Stimulated activated CD8-positive, alpha-beta memory T cell treated with anti-CD3 and anti-CD28 coated beads, Interleukin-12 subunit alpha, Interleukin-12 subunit beta, amount 100 ng/mL, for 24 hours (primary cell): ENCODE measurements at regions not wholly inside any gene's neighbourhood (a gene's known extent, or its start where the extent isn't known, plus 50 kb on each side); places are given as distances from the start of the nearest gene placed in this dataset.
"Not testable (repeated sequence)": the region's sequence is repeated elsewhere in the genome, so short reads cannot be mapped to it uniquely, and the experiment has no call there.

ENCODE experiments used
- DNase-seq: peaks from one replicate; pipeline ENCODE4 v3.0.0-alpha.2; 2020; ENCODE audit errors: extremely low read depth

DNA sequence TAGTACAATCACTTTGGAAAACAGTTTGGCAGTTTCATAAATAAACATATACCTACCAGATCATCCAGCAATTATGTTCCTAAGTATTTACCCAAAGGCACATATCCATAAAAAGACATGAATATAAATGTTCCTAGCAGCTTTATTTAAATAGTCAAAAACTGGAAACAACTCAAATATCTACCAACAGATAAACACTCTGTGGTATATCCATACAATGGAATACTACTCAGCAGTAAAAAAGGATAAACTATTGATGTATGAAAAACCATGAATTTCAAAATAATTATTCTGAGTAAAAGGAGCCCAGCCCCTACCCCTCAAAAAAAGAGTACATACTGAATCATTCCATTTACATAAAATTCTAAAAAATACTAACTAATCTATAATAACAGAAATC is 232.7 kb upstream of the SLC30A5 start:
- DNase-seq: no peak

DNA sequence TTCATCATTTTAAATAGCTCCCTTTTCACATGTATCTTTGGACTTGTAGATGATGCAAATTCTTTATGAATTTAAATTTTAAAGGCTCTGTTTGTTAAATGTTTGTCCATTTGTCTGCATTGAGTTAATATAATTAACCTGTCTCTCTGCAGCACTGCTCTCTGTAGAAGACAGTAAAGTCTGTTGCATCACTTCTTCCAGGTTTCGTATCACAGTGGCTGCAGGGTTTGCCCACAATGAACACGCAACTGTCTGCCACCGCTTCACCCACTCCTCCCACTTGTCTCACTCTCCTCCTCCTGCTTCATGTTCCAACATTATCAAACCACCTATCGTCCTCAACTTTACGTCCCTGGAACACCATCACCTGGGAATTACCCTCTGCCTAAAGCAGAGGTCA is 231.3 kb upstream of the SLC30A5 start:
- DNase-seq: no peak

DNA sequence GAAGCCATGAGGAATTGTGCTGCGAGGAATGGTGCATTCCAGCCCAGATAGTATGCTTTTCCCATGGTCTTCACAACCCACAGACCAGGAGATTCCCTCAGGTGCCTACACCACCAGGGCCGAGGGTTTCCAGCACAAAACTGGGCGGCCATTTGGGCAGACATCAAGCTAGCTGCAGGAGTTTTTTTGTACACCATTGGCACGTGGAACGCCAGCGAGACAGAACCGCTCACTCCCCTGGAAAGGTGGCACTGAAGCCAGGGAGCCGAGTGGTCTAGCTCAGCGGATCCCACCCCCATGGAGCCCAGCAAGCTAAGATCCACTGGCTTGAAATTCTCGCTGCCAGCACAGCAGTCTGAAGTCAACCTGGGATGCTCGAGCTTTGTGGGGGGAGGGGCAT is 228.6 kb upstream of the SLC30A5 start:
- not testable (repeated sequence) for DNase-seq

DNA sequence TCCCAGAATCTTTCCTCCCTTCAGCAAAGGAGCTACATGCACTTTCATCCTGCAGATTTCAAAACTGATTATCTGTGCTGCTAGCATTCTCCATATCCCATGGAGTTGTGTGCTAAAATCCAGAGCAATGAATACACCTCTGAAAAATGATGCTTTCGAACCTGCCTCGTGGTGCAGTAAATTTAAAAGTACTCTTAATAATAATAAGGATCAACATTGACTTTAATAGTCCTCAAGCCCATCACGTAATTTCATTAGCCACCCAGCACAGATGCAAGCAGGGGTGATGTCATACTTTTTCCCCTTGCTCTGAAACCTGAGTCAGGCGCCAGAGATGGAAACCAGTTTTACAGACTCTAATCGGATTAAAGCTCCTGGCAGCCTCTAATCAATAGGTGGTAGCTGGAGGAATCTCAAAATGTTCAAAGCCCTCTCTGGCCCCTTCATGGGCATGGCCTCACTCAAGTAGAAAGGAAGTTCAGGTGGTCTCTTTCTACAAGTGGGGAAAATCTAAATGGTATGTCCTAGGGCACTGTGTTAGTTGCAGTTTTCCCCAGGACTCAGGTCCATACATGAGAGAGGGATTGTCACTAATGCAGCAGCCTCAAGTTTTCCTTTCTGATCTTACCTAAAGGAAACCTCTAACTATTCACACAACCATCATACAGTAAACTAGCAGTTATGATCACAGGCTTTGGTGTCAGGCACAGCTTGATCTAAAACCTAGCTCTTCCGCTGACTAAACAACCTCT is 221.6 kb upstream of the SLC30A5 start:
- DNase-seq: no peak

DNA sequence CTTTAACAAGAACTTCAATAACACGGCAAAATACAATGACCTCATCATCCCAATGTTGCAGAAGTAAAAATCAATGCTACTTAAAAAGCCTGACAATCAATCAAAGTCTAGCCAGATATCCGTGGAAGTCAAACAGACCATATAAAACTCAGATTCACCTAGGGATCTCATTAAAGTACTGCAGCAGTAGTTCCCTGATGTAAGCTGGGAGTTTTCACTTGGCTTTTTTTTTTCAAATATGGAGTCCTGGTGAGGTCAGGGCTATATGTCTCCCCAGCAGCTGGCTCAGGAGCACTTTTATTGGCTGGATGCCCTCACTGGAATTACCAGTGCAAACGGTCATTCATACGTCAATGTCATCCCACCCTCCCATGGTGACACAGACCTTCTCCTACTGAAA is 220.6 kb upstream of the SLC30A5 start:
- no peak for DNase-seq

DNA sequence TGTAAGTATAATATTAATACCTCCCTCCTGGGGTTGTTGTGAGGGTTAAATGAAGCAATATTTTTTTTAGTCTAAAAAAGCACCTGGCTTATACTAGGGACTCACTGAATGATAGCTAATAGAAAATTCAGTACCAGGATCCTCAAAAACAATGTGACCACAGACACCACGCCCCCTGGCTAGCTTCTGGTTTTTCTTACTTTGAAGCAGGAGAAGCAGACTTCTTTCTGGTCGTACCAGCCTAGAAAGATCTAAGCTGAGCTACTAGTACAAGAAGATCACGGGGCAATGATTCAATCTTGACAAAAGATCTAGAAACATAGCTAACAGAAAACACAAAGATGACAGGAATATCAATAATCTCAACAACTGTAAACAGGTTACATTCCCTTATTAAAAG is 218.5 kb upstream of the SLC30A5 start:
- DNase-seq: no peak

DNA sequence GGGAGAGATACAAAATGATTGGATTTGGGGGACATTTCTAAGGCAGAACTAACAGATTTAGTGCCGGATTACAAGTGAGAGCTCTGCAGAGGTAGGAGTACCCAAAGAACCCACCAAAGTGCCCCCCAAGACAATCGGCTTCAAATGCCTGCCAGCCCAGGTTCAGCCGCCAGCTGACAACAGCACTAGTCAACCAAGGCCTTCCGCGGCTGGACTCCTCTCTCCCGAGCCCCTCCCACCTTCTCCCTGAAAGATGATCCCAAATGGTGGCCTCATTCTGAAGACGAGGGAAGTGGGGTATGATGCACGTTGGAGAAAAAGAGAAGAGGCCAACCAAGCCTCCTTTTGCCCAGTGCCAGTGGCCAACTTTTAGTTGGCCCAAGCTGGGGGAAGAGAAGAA is 210.4 kb upstream of the SLC30A5 start:
- no peak for DNase-seq

DNA sequence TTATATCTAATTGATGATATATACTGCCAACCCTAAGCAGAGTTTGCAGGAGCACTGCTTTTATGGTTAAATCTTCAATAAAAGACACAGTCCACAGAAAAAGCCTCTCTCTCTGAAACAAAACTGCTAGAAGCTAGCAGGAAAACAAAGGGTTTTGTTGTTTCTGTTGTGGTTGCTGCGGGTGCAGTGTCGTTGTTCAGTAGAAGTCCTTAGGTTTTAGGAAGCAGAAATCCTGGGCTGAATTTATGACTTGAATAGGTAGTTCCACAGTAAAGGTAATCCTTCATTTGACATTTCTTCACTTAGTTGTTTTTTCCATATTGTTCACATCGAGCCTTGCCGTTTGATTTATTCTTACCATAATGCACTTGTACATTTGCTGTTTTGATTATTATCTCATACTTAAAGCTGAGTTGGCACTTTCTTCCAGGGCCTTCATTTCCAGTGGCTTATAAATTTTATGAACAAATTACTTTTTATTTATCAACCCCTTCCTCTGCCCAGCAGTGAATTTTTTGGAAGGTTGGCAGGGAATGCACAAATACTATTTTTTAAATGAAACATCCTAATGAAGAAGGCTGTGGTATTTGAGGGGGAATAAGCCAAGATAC is 209.6 kb upstream of the SLC30A5 start:
- DNase-seq: no peak

DNA sequence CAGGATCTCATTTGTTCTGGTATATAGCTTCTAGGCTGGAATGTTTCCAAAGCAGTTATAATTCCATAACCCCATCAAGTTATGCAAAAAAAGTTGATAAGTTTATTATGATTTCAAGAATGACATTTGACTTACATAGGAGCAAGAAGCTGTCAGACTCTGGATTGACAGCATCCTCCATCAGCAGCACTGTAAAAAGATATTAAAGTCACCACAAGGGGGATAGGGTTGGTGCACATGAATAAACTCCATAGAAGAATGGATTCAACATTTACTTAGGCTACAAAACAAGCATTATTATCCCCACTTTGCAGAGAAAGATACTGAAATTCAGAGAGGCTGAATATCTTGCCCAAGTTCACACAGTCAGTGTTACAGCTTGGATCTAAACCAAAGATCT is 208.9 kb upstream of the SLC30A5 start:
- DNase-seq: no peak

DNA sequence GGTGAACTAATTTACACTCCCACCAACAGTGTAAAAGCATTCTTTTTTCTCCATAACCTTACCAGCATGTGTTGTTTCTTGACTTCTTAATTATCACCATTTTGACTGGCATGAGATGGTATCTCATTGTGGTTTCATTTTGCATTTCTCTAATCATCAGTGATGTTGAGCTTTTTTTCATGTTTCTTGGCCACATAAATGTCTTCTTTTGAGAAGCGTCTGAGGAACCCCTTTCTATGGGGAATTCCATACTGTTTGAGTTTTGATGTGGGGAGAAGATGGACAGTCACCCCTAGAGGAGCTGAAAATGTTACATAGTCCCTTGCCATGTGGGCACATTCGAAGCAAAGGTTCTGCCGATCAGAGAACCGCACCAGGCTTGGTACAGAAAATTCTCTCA is 207.0 kb upstream of the SLC30A5 start:
- DNase-seq: no peak

DNA sequence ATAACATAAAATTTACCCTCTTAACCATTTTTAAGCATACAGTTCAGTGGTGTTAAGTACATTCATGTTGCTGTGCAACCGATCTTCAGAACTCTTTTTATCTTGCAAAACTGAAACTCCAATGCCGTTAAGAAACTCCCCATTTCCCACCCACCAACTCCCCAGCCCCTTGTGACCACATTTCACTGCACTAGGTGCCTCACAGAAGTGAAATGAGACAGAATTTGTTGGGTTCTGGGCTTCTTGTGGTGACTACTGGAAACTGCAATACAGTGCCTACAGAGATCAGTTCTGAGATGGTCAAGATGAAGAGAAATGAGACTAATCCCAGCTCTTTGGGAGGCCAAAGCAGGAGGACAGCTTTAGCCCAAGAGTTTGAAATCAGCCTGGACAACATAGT is 202.1 kb upstream of the SLC30A5 start:
- DNase-seq: no peak

DNA sequence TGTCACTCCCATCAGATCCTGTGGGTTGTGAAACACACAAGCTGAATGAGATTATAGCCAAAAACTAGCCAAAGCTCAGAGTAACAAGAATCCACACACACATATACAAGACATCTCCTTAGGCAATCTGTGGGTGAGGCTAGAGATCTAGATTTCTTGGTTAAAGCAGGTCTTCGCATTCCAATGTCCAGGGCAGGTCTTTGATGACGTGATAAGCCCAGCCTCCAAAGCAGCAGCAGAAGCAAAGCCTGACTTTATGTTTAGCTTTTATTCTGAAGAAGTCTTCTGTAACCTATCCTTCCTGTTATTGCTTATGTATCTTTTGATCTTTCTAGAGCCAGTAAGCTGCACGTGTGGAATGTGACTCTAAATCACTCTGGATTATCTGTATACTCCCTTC is 199.1 kb upstream of the SLC30A5 start:
- DNase-seq: no peak

DNA sequence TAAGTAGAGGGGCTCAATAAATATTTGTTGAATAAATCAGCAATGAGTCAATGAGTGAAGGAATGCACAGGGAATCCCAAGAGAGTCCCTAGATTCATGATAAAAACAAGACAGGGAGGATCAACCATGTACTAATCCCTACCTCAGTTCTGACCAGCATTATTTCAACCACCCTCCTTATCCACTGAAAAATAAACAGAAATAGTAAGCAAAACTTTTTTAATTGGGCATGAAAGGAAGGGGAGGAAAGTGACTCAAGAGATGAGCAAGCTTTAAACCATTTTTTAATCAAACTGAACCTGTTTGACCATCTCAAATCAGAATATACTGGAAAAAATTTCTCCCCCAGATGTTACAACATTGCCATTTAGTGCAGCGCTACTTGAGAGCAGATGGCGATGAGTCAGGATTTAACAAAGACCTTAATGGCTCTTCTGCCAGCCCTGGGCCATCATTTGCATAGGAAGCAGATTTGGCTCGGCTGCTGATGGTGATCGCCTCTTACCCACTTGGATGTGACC is 194.8 kb upstream of the SLC30A5 start:
- DNase-seq: no peak

DNA sequence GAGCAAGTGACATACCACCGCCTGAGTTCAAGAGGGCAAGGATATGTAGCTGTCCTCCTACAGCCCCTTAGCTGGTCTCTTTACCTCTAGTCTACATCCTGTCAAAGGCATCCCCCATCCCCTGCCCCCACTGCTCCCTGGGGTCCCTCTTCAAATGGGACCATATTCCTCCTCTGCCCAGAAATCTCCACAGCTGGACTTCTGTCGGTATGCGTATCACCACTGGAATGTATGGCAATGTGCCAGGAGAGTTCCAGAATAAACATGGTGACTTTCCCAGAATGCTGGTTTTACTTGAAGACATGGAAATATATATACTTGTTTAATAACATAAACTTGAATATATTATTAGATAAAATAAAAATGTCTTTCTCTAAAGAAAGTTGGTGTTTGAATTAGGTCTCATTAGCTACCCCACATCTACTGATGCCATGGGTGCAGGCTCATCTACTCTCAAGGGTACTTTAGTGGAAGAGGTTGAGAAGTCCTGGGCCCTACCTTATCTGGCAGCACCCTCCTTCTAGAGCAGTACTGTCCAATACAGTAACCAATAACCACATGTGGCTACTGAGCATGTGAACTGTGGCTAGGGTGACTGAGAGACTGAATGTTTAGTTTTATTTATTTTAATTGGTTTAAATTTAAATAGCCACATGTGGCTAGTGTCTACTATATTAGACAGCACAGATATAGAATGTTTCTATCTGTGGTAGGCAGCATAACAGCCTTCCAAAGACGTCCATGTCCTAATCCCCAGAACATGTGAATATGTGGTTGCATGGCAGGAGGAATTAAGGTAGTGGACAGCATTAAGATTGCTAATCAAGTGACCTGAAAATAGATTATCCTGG is 181.7 kb upstream of the SLC30A5 start:
- no peak for DNase-seq

DNA sequence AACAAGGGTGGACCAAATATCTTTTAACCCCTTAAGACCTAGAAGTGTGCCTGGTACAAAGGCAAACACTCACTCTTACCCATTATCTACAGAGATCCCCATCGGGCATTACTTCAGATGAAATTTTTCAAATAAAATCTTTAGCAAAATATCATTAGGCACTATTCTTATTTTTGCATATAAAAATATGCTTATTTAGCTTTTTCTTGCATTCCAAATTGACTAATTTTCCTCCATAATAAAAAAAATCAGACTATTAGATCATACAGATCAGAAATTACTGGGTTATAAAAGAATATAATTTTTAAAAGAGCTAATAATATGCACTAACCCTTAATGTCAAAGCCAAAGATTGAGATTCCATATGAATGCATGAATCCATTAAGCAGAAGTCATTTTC is 178.7 kb upstream of the SLC30A5 start:
- no peak for DNase-seq

DNA sequence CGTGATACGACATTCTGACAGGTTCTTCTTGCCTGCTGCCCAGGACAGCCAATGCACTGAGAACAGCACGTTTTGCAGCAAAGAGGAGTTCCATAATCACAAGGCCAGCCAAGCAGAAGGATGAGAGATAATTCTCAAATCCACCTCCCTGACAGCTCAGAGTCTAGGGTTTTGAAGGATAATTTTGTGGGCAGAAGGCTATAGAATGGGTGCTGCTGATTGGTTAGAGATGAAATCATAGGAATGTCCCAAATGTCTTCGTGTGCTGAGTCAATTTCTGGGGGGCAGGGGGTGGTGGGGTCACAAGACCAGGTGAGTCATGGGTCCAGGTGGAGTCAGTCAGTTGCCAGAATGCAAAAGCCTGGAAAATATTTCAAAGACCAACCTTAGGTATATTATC is 175.5 kb upstream of the SLC30A5 start:
- no peak for DNase-seq

DNA sequence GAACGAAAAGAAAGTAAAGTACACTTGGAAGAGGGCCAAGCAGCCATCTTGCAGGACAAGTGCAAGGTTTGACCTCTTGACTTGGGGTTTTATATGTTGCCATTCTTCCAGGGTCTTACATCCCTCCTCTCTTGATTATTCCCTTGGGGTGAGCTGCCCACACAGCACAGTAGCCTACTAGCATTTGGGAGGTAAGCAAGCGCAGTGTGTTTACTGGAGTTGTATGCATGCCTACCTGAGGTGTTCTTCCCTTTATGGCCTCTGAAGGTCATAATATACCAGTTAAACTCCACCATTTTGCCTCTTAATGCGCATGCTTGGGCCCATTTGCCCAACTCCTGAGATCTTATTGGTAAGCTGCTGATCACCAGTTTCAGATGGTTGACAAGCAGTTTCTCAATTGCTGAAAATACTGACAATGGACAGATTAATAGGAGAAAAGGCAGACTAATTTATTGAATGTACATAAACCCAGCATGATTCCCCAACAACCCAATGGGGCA is 173.8 kb upstream of the SLC30A5 start:
- DNase-seq: no peak

DNA sequence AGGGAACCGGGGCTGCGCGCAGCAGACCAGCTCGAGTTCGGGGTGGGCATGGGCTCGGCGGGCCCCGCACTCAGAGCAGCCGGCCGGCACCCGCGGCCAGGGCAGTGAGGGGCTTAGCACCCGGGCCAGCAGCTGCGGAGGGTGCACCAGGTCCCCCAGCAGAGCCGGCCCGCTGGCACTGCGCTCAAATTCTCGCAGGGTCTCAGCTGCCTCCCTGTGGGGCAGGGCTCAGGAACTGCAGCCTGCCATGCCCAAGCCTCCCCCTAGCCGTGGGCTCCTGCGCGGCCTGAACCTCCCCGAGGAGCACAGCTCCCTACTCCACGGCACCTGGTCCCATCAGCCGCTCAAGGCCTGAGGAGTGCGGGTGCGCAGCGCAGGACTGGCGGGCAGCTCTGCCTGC is 172.9 kb upstream of the SLC30A5 start:
- no peak for DNase-seq

DNA sequence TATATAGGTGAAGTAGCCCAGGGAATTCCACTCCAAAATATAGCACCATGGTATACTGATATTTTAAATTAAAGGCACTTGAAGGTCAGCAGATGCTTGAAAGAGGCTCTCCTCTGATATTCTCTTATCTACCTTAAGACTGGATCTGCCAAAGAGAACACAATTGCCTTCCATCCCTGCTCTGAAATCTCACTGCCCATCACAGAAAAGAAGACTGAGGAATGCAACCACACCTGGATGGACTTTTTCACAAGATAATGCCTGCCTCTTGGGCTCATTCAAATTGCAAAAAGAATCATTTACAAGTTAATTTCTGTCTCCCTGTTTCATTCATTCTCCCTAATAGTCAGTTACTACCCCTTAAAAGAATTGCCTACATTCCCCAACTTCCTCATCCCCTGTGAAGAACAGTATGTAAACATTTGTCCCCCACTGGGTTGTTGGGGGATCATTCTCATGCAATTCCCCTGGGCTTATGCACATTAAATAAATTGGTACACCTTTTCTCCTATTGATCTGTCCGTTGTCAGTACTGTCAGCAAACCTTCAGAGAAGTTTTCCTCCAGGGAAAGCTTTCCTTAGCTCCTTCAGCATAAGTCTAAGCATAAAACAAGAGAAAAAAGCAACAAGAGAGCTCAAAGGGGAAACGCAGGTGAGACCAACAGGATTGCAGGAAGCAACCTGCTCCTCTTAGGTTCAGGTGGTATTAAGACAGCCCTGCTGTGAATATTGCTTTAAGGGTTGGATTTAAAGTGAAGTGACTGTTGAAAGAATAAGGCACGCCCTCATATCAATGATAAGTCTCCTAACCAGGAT is 171.4 kb upstream of the SLC30A5 start:
- no peak for DNase-seq

DNA sequence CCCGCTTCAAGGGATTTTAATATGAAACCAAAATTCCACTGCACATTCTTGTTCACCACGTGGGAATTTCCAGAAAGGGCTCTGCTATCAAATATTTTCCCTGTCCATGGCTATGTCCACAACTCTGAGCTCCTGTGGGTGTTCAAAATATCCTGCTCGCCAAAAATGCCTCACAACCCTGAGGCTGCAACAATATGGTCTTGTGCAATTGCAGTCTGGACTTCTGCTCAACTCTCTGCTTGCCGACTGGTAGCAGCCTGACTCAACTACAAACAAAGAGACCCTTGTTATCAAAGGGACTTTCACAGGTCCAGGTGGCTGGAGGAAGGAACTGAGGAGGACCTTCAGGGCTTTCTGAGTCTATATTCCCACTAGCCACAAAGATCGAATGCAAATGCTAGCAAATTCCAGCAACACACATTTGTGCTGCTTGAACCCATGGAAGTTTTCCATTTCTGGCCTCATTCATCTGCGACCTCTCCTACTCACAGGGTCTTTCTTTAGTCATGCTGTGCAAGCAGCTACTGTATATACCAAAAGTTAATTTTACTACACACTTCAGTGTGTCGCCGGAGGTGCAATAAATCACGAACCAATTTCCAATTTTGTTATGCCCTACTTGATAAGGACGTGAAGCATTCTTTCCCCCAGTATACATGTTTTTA is 169.2 kb upstream of the SLC30A5 start:
- DNase-seq: no peak
